Activated CD8-positive, alpha-beta memory T cell treated with anti-CD3 and anti-CD28 coated beads, Interleukin-2, amount 50 U/mL, for 24 hours (primary cell): ENCODE measurements at regions not wholly inside any gene's neighbourhood (a gene's known extent, or its start where the extent isn't known, plus 50 kb on each side); places are given as distances from the start of the nearest gene placed in this dataset.

Experiments used
- DNase-seq: peaks from one replicate; pipeline ENCODE4 v3.0.0-alpha.2; 2020; ENCODE audit errors: extremely low read depth

- DNase-seq, result no peak
Measured at GRCh38 chr12:13680916-13681315, 300.5 kb downstream of the GRIN2B start.

DNA sequence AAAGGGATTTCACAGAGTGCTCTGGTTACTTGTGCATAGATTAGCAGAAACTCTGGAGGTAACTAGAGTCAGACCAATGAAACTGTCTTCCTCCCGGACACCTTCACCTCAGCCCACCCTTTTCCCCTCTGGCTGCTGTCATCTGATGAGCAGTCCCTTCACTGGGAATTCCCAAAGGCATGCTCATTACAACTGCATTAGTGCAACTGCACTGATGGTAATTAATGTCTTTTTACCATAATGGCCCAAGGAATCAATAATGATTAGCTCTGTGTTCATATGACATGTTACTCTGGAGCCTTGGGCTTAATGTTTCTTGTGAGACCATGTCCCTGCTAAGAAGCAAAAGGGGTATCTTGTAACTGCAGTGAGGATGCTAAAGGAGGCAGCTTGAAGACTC, 304.5 kb downstream of the GRIN2B start:
- no peak for DNase-seq

GRCh38 chr12:13670285-13670866, 311.0 kb downstream of the GRIN2B start:
- no peak for DNase-seq

- DNase-seq, result no peak
Measured at GRCh38 chr12:13668880-13669279, 312.5 kb downstream of the GRIN2B start.

DNA sequence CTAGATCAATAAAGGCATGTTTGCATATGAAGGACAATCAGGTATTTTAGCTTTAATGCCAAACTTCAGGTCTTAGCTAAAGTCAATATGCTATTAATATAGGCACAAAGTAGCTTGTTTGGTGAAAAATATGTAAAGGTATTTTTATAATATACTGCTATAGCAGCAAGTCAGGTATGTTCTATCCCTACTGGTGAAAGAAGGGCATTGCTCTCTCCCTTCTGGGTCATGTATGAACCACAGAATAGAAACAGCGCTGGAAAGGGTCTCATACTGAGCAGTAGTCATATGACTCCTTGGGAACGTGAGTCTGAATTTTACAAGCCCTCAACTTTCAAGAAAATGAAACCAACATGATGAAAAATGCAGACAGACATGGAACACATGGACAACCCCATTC, 314.6 kb downstream of the GRIN2B start:
- DNase-seq, result no peak

DNA sequence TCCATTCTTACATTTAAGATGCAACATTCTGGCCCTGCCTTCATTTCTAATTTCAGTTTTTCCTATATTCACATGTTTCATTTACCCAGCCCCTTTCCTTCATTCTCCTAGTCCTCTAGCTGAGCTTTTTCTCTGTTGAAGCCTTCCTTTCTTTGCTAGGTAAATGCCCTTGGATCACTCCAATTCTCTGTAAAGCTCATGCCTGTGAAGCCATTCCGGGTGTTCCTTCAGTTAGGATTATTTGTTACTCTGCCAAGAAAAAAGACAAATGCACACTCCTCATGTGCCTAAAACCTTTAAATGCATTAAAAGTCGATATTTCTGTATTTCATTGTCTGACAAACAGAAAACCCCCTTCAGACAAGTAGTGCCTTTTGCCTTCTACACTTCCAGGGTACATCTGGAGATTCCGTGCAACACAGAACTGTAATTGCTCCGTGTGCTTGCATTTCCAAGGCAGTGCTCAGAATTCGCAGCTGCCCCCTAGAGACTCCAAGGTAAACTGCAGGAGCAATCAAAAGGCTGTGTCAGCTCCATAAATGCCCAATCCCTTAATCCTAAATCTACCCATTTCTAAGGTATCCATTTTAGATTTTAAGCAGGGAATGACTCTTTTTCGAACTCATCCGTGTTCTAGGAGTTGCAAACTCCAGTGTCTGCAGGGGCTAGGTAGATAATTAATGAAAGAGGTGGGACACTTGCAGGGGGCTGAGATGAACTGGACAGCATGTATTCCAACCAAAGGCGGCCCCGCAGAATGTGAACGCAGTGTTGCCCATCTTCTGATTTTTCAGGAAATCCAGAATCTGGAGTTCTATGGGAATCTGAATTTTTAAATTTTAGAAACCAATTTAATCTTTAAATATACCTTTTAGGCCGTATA, 320.2 kb downstream of the GRIN2B start:
- DNase-seq, result peak; percentile 0

GRCh38 chr12:13654456-13654855, 326.9 kb downstream of the GRIN2B start:
- no peak for DNase-seq

- DNase-seq, result no peak
Measured at GRCh38 chr12:13652105-13652504, 329.3 kb downstream of the GRIN2B start.

DNA sequence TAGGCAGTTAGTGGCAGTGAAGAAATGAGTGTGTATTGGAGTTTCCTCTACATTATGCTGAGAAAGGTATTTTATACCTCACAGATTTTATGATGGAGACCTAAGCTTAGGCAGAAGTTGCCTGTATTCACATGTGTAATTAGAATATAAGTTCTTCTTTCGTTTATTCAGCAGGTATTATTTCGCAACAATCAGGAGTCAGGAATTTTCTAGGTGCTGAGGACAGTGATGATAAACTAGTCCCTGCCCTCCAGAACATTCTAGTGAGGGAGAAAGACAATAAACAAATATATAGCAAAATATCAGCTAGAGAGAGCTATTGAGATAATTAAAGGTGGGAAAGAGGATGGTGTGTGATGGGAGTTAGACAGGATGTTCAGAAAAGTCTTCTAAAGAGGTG, 345.7 kb downstream of the GRIN2B start:
- DNase-seq, result no peak

- no peak for DNase-seq
Measured at GRCh38 chr12:13631873-13632272, 349.5 kb downstream of the GRIN2B start.

DNA sequence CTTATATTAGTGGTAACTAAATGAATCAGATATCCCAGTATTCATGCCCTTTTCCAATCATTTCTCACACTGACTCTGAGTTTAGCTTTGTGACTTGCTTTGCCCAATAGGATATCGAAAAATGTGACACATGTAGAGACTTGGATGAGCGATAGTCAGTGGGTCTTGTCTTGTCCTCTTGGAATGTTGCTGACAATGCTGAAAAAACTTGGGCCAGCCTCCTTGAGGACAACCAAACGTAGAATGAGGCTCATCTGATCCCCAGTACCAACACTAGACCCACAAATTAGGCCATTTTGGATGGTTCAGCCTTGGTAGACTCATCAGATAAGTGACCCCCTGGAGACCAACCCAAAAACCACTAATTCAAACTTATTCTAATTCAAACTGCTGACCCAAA, 351.0 kb downstream of the GRIN2B start:
- no peak for DNase-seq

- DNase-seq, result no peak
Measured at GRCh38 chr12:13628067-13628466, 353.3 kb downstream of the GRIN2B start.

GRCh38 chr12:13627536-13627935, 353.9 kb downstream of the GRIN2B start:
- DNase-seq, result no peak

DNA sequence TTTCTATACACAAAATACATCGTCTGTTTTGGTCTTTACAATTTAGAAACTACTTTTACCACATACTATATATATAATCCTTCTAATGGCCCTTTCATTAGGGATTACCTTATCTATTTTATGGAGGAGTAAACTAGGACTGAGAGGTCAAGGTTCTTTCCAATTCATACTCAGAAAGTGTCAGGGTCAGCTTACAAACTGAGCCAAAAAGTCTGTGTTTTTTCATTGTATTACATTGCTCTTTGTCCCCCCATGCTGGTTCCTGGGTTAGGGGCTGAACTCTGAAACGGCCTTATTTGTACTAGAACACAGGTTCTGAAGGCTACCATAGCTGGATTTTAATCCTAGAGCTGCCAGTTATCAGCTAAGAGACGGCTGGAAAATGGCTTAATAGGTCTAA, 368.1 kb downstream of the GRIN2B start:
- no peak for DNase-seq

- DNase-seq, result no peak
Measured at GRCh38 chr12:13609894-13610679, 371.3 kb downstream of the GRIN2B start.

DNA sequence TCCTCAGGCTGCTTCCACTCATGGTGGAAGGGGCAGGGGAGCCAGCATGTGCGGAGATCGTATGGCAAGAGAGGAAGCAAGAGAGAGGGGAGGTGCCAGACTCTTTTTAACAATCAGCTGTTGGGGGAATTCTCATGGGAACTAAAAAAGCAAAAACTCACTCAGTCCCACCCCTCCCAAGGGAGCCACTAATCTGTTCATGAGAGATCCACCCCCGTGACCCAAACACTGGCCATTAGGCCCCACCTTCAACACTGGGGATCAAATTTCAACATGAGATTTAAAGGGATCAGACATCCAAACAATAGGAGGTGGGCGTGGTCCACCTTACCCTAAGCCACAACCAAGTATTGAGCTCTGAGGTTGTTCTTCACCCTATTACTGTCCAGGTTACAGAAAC, 375.1 kb downstream of the GRIN2B start:
- DNase-seq, result no peak

GRCh38 chr12:13603953-13604352, 377.4 kb downstream of the GRIN2B start:
- no peak for DNase-seq

- no peak for DNase-seq
Measured at GRCh38 chr12:13602172-13602571, 379.2 kb downstream of the GRIN2B start.

GRCh38 chr12:13599176-13599575, 382.2 kb downstream of the GRIN2B start:
- DNase-seq, result no peak

- no peak for DNase-seq
Measured at GRCh38 chr12:13597837-13598236, 383.6 kb downstream of the GRIN2B start.

- DNase-seq, result no peak
Measured at GRCh38 chr12:13597166-13597565, 384.2 kb downstream of the GRIN2B start.

DNA sequence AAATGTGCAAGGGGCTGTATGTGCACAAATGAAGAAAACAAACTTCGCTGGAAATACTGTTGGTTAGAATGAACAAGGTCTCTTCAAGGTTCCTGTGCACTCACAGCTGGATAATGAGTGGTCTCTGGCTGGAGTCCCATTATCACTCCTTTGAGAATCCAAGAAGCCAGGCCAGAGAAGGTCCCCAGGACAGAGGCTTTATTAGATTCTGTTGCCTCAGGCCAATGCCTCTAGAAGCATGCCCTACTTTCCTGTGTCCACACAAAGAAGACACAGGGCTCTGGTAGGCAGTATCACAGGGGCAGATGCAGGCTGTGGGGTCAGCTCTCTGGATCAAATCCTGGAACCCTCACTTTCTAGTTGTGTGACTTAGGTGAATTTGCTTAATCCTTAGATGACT, 384.7 kb downstream of the GRIN2B start:
- DNase-seq, result no peak
